Neural cell (in vitro differentiated cells): ENCODE measurements at regions not wholly inside any gene's neighbourhood (a gene's known extent, or its start where the extent isn't known, plus 50 kb on each side); places are given as distances from the start of the nearest gene placed in this dataset.

Experiments
- H2AFZ ChIP-seq: fragments of 200-600, 300-800 bp; sonication (generic), shearing (Covaris generic); 2 replicates; pipeline ENCODE4 v1.6.0; 2014; ENCODE audit warnings: low read depth, mild to moderate bottlenecking, antibody characterized with exemption, low read length, moderate library complexity
- H3F3A ChIP-seq: fragments of 200-600 bp; shearing (Covaris generic); 2 replicates; pipeline ENCODE4 v1.6.1; 2016; ENCODE audit warnings: mild to moderate bottlenecking, moderate library complexity, mixed read lengths, antibody characterized with exemption, low read length; ENCODE audit not compliant: insufficient read depth, poor library complexity, severe bottlenecking
- H3K27ac ChIP-seq: fragments of 200-600, 300-800 bp; sonication (generic), shearing (Covaris generic); 2 replicates; pipeline ENCODE4 v1.5.1; 2014; ENCODE audit warnings: mild to moderate bottlenecking, low read length, moderate library complexity
- H3K27me3 ChIP-seq: fragments of 300-800, 200-600 bp; sonication (generic), shearing (Covaris generic); 2 replicates; pipeline ENCODE4 v1.6.0; 2014; ENCODE audit warnings: mild to moderate bottlenecking, low read depth, low read length, moderate library complexity; ENCODE audit not compliant: insufficient read depth
- H3K36me3 ChIP-seq: fragments of 300-800, 200-600 bp; sonication (generic), shearing (Covaris generic); 2 replicates; pipeline ENCODE4 v1.5.1; 2014; ENCODE audit warnings: mild to moderate bottlenecking, antibody characterized with exemption, low read length, moderate library complexity; ENCODE audit not compliant: insufficient read depth
- H3K4me2 ChIP-seq: fragments of 300-800, 200-600 bp; sonication (generic), shearing (Covaris generic); 2 replicates; pipeline ENCODE4 v1.6.0; 2014; ENCODE audit warnings: mild to moderate bottlenecking, low read length
- H3K4me3 ChIP-seq: fragments of 300-800, 200-600 bp; sonication (generic), shearing (Covaris generic); 2 replicates; pipeline ENCODE4 v1.5.1; 2014; ENCODE audit warnings: mild to moderate bottlenecking, low read length, moderate library complexity
- H3K79me2 ChIP-seq: fragments of 200-600 bp; shearing (Covaris generic); replicated peaks from 2 replicates; pipeline ENCODE4 v1.6.0; 2014; ENCODE audit warnings: mild to moderate bottlenecking, low read length, moderate library complexity; ENCODE audit not compliant: insufficient read depth
- H3K9ac ChIP-seq: fragments of 300-800, 200-600 bp; sonication (generic), shearing (Covaris generic); 2 replicates; pipeline ENCODE4 v1.6.1; 2016; ENCODE audit warnings: mild to moderate bottlenecking, low read length, mixed read lengths
- H3K9me2 ChIP-seq: fragments of 200-600 bp; shearing (Covaris generic); 2 replicates; pipeline ENCODE4 v1.6.1; 2016; ENCODE audit warnings: mild to moderate bottlenecking, low read length, mixed read lengths; ENCODE audit not compliant: insufficient read depth
- H3K9me3 ChIP-seq: fragments of 200-600, 300-800 bp; sonication (generic), shearing (Covaris generic); 2 replicates; pipeline ENCODE4 v1.6.1; 2016; ENCODE audit warnings: mild to moderate bottlenecking, mixed run types, low read length, moderate library complexity, mixed read lengths
- H4K20me1 ChIP-seq: fragments of 200-600 bp; shearing (Covaris generic); 2 replicates; pipeline ENCODE4 v1.6.1; 2016; ENCODE audit warnings: mild to moderate bottlenecking, mixed run types; ENCODE audit not compliant: insufficient read depth
- CTCF ChIP-seq: fragments of 450-650 bp; IDR thresholded peaks from 2 replicates; pipeline ENCODE4 v1.5.1; 2014; ENCODE audit warnings: antibody characterized with exemption, mild to moderate bottlenecking, moderate library complexity; ENCODE audit not compliant: poor library complexity, severe bottlenecking
- EP300 ChIP-seq: fragments of 450-650 bp; conservative IDR thresholded peaks from 2 replicates; pipeline ENCODE4 v1.6.1; 2014; ENCODE audit warnings: antibody characterized with exemption, mild to moderate bottlenecking, moderate library complexity; ENCODE audit not compliant: poor library complexity, severe bottlenecking
- EZH2 ChIP-seq: fragments of 200-600, 300-800 bp; shearing (Covaris generic), sonication (generic); IDR thresholded peaks from 2 replicates; pipeline ENCODE4 v1.6.1; 2014; ENCODE audit warnings: antibody characterized with exemption, low read length, borderline replicate concordance, mild to moderate bottlenecking; ENCODE audit not compliant: insufficient read depth, poor library complexity, severe bottlenecking
- MXI1 ChIP-seq: fragments of 450-650 bp; conservative IDR thresholded peaks from 2 replicates; pipeline ENCODE4 v1.6.1; 2014; ENCODE audit warnings: antibody characterized with exemption, mild to moderate bottlenecking; ENCODE audit not compliant: poor library complexity, severe bottlenecking
- POLR2AphosphoS5 ChIP-seq: IDR thresholded peaks from 2 replicates; pipeline ENCODE4 v1.6.1; 2012
- RAD21 ChIP-seq: fragments of 450-650 bp; conservative IDR thresholded peaks from 2 replicates; pipeline ENCODE4 v1.6.1; 2014; ENCODE audit warnings: antibody characterized with exemption, mild to moderate bottlenecking, moderate library complexity
- REST ChIP-seq: IDR thresholded peaks from 2 replicates; pipeline ENCODE4 v1.6.1; 2012; ENCODE audit warnings: borderline replicate concordance
- SMC3 ChIP-seq: fragments of 450-650 bp; conservative IDR thresholded peaks from 2 replicates; pipeline ENCODE4 v1.6.1; 2014; ENCODE audit warnings: antibody characterized with exemption, mild to moderate bottlenecking, moderate library complexity; ENCODE audit not compliant: poor library complexity
- TAF1 ChIP-seq: IDR thresholded peaks from 2 replicates; pipeline ENCODE4 v1.6.1; 2012; ENCODE audit warnings: low read depth

- H3F3A ChIP-seq: no peaks in the 10 kb centered on the region
- no peak overlapping the region for H3K9ac ChIP-seq
- H4K20me1 ChIP-seq: no peaks in the 10 kb centered on the region
- no peak overlapping the region for H3K4me2 ChIP-seq
- H2AFZ ChIP-seq: no peak overlapping the region
- H3K9me3 ChIP-seq: no peaks in the 10 kb centered on the region
- H3K27ac ChIP-seq: no peak overlapping the region
- TF ChIP-seq CTCF: no peak
- no peak for TF ChIP-seq TAF1
- no peak for TF ChIP-seq MXI1
- no peak for TF ChIP-seq POLR2AphosphoS5
- TF ChIP-seq EP300: no peak
- no peak for TF ChIP-seq EZH2
- no peak for TF ChIP-seq REST
- no peak for TF ChIP-seq SMC3
- TF ChIP-seq RAD21: no peak
- no peaks in the 10 kb centered on the region for H3K79me2 ChIP-seq
- H3K9me2 ChIP-seq: no peaks in the 10 kb centered on the region
- H3K4me3 ChIP-seq: no peak overlapping the region
- no peaks in the 10 kb centered on the region for H3K36me3 ChIP-seq
- H3K27me3 ChIP-seq: no peaks in the 10 kb centered on the region
Measured at GRCh38 chr6:47170617-47170947, 128.4 kb upstream of the ADGRF1 start.

- Histone ChIP-seq H2AFZ (no peak overlapping the region), H3K4me3 (no peak overlapping the region), H3F3A (no peaks in the 10 kb centered on the region), H3K9ac (no peak overlapping the region), H3K27ac (no peak overlapping the region), H4K20me1 (no peaks in the 10 kb centered on the region), H3K79me2 (no peaks in the 10 kb centered on the region), H3K36me3 (no peaks in the 10 kb centered on the region), H3K27me3 (no peaks in the 10 kb centered on the region), H3K4me2 (no peak overlapping the region), H3K9me2 (no peaks in the 10 kb centered on the region), H3K9me3 (no peaks in the 10 kb centered on the region)
- no peak for TF ChIP-seq POLR2AphosphoS5
- no peak for TF ChIP-seq RAD21
- no peak for TF ChIP-seq EP300
- TF ChIP-seq MXI1: no peak
- no peak for TF ChIP-seq CTCF
- no peak for TF ChIP-seq TAF1
- TF ChIP-seq SMC3: no peak
- no peak for TF ChIP-seq EZH2
- no peak for TF ChIP-seq REST
Measured at GRCh38 chr6:47169785-47170616, 127.9 kb upstream of the ADGRF1 start.
